NT2/D1 (cell line): ENCODE measurements at regions not wholly inside any gene's neighbourhood (a gene's known extent, or its start where the extent isn't known, plus 50 kb on each side); places are given as distances from the start of the nearest gene placed in this dataset.

Experiments
- SUZ12 ChIP-seq: IDR thresholded peaks from 2 replicates; pipeline ENCODE4 v1.6.1; 2011; ENCODE audit not compliant: insufficient read length, insufficient read depth; ENCODE audit errors: extremely low read depth
- YY1 ChIP-seq: IDR thresholded peaks from 2 replicates; pipeline ENCODE4 v1.6.1; 2011; ENCODE audit not compliant: insufficient read length, insufficient read depth

- TF ChIP-seq SUZ12 (no peak), YY1 (no peak)
Observed at GRCh38 chr7:116394106-116394505, 105.4 kb upstream of the CAV2 start.
